ENCODE measurements at regions not wholly inside any gene's neighbourhood (a gene's known extent, or its start where the extent isn't known, plus 50 kb on each side); places are given as distances from the start of the nearest gene placed in this dataset.

- no peak for TF ChIP-seq SPI1 (IDR thresholded peaks at IDR 0.05; ENCODE audit: borderline replicate concordance, low read depth)
- no peak for TF ChIP-seq CTCF (IDR thresholded peaks at IDR 0.05; ENCODE audit: insufficient read depth, low read length)
- TF ChIP-seq GABPA (IDR thresholded peaks at IDR 0.05; ENCODE audit: low read depth) = no peak
- no peak for TF ChIP-seq REST (IDR thresholded peaks at IDR 0.05; ENCODE audit: insufficient replicate concordance, low read depth)
- TF ChIP-seq POLR2AphosphoS5 (IDR thresholded peaks at IDR 0.05; ENCODE audit: low read depth) = no peak
- Histone ChIP-seq H3K27ac (replicated peaks) (no peak overlapping the region), H3K27me3 (ENCODE audit: insufficient read depth, poor library complexity, severe bottlenecking) (no peaks in the 10 kb centered on the region), H3K4me3 (replicated peaks; ENCODE audit: insufficient read depth, low read length) (no peak overlapping the region)
- DNase-seq (ENCODE audit: low read depth in 1 of 2, low spot score in 1 of 2) = no peak
Observed at GRCh38 chr15:70343961-70344621, 246.4 kb upstream of the TLE3 start.

- no peak for DNase-seq (ENCODE audit: low read depth in 1 of 2, low spot score in 1 of 2)
- H3K27me3 ChIP-seq (ENCODE audit: insufficient read depth, poor library complexity, severe bottlenecking) = no peaks in the 10 kb centered on the region
- no peak overlapping the region for H3K27ac ChIP-seq (replicated peaks)
- no peak overlapping the region for H3K4me3 ChIP-seq (replicated peaks; ENCODE audit: insufficient read depth, low read length)
- TF ChIP-seq GABPA (IDR thresholded peaks at IDR 0.05; ENCODE audit: low read depth) (no peak), POLR2AphosphoS5 (IDR thresholded peaks at IDR 0.05; ENCODE audit: low read depth) (no peak), CTCF (IDR thresholded peaks at IDR 0.05; ENCODE audit: insufficient read depth, low read length) (no peak), REST (IDR thresholded peaks at IDR 0.05; ENCODE audit: insufficient replicate concordance, low read depth) (no peak), SPI1 (IDR thresholded peaks at IDR 0.05; ENCODE audit: borderline replicate concordance, low read depth) (no peak)
Observed at GRCh38 chr15:70342554-70343548, 245.1 kb upstream of the TLE3 start.

- no peak for TF ChIP-seq GABPA (IDR thresholded peaks at IDR 0.05; ENCODE audit: low read depth)
- TF ChIP-seq REST (IDR thresholded peaks at IDR 0.05; ENCODE audit: insufficient replicate concordance, low read depth) = no peak
- TF ChIP-seq SPI1 (IDR thresholded peaks at IDR 0.05; ENCODE audit: borderline replicate concordance, low read depth) = no peak
- TF ChIP-seq POLR2AphosphoS5 (IDR thresholded peaks at IDR 0.05; ENCODE audit: low read depth) = no peak
- TF ChIP-seq CTCF (IDR thresholded peaks at IDR 0.05; ENCODE audit: insufficient read depth, low read length) = no peak
Observed at GRCh38 chr15:70342141-70342540, 244.4 kb upstream of the TLE3 start.

More at GRCh38 chr15:70342141-70342540, 244.4 kb upstream of the TLE3 start:
- Histone ChIP-seq H3K4me3 (replicated peaks; ENCODE audit: insufficient read depth, low read length) (no peak overlapping the region), H3K27me3 (ENCODE audit: insufficient read depth, poor library complexity, severe bottlenecking) (no peaks in the 10 kb centered on the region), H3K27ac (replicated peaks) (no peak overlapping the region)
- no peak for DNase-seq (ENCODE audit: low read depth in 1 of 2, low spot score in 1 of 2)
